KMS-11 (cell line): ENCODE measurements at regions not wholly inside any gene's neighbourhood (a gene's known extent, or its start where the extent isn't known, plus 50 kb on each side); places are given as distances from the start of the nearest gene placed in this dataset.
"Not testable (repeated sequence)": the region's sequence is repeated elsewhere in the genome, so short reads cannot be mapped to it uniquely, and the experiment has no call there.

Experiments used
- H2AFZ ChIP-seq: fragments of 200-600 bp; sonication (generic); 2 replicates; pipeline ENCODE4 v1.6.1; 2016; ENCODE audit warnings: antibody characterized with exemption, mixed run types, low read depth
- H3K27ac ChIP-seq: fragments of 200-600 bp; sonication (generic); 2 replicates; pipeline ENCODE4 v1.6.1; 2016; ENCODE audit warnings: mild to moderate bottlenecking, mixed run types
- H3K27me3 ChIP-seq: fragments of 200-600 bp; sonication (generic); 2 replicates; pipeline ENCODE4 v1.6.1; 2017; ENCODE audit warnings: mild to moderate bottlenecking, low read depth, mixed run types, moderate library complexity; ENCODE audit not compliant: insufficient read depth
- H3K36me3 ChIP-seq: fragments of 200-600 bp; sonication (generic); 2 replicates; pipeline ENCODE4 v1.6.1; 2017; ENCODE audit warnings: mild to moderate bottlenecking, mixed run types; ENCODE audit not compliant: insufficient read depth
- H3K4me1 ChIP-seq: fragments of 200-600 bp; sonication (generic); 2 replicates; pipeline ENCODE4 v1.6.1; 2016; ENCODE audit warnings: mild to moderate bottlenecking, low read depth, mixed run types; ENCODE audit not compliant: poor library complexity, severe bottlenecking
- H3K4me2 ChIP-seq: fragments of 200-600 bp; sonication (generic); 2 replicates; pipeline ENCODE4 v1.7.0; 2016; ENCODE audit warnings: mild to moderate bottlenecking, mixed run types
- H3K4me3 ChIP-seq: fragments of 200-600 bp; sonication (generic); IDR thresholded peaks from 2 replicates; pipeline ENCODE4 v1.6.1; 2017; ENCODE audit warnings: low read depth, low read length, mixed read lengths; ENCODE audit not compliant: insufficient read depth
- H3K79me2 ChIP-seq: fragments of 200-600 bp; sonication (generic); 2 replicates; pipeline ENCODE4 v1.6.1; 2016; ENCODE audit warnings: low read depth, mixed run types; ENCODE audit not compliant: insufficient read depth
- H3K9ac ChIP-seq: fragments of 200-600 bp; sonication (generic); 2 replicates; pipeline ENCODE4 v1.6.1; 2016; ENCODE audit warnings: mild to moderate bottlenecking, mixed run types
- H4K20me1 ChIP-seq: fragments of 200-600 bp; sonication (generic); 2 replicates; pipeline ENCODE4 v1.6.1; 2016; ENCODE audit warnings: mild to moderate bottlenecking, mixed run types; ENCODE audit not compliant: insufficient read depth
- CTCF ChIP-seq: fragments of 200-600 bp; sonication (generic); conservative IDR thresholded peaks from 2 replicates; pipeline ENCODE4 v1.6.1; 2017; ENCODE audit warnings: low read depth, mild to moderate bottlenecking, antibody characterized with exemption, low read length, moderate library complexity, mixed read lengths

GRCh38 chr10:37549054-37549453 is 308.4 kb downstream of the ZNF248 start:
- H3K27ac ChIP-seq: no peak overlapping the region
- TF ChIP-seq CTCF: no peak
- no peak overlapping the region for H2AFZ ChIP-seq
- H3K36me3 ChIP-seq: no peaks in the 10 kb centered on the region
- H3K4me2 ChIP-seq: no peak overlapping the region
- no peaks in the 10 kb centered on the region for H3K4me1 ChIP-seq
- H3K4me3 ChIP-seq: no peak overlapping the region
- no peaks in the 10 kb centered on the region for H3K79me2 ChIP-seq
- no peak overlapping the region for H3K9ac ChIP-seq
- H4K20me1 ChIP-seq: no peaks in the 10 kb centered on the region
- no peaks in the 10 kb centered on the region for H3K27me3 ChIP-seq

GRCh38 chr10:37535459-37536246 is 321.8 kb downstream of the ZNF248 start:
- Histone ChIP-seq H2AFZ (no peak overlapping the region), H4K20me1 (no peaks in the 10 kb centered on the region), H3K79me2 (no peaks in the 10 kb centered on the region), H3K4me1 (no peaks in the 10 kb centered on the region), H3K27me3 (no peaks in the 10 kb centered on the region), H3K9ac (no peak overlapping the region), H3K4me2 (no peak overlapping the region), H3K36me3 (no peaks in the 10 kb centered on the region), H3K4me3 (no peak overlapping the region), H3K27ac (no peak overlapping the region)
- no peak for TF ChIP-seq CTCF

- Histone ChIP-seq H3K36me3 (no peaks in the 10 kb centered on the region), H3K4me3 (no peak overlapping the region), H3K9ac (no peak overlapping the region), H3K4me1 (no peaks in the 10 kb centered on the region), H3K79me2 (no peaks in the 10 kb centered on the region), H2AFZ (no peak overlapping the region), H3K27me3 (no peaks in the 10 kb centered on the region), H3K27ac (no peak overlapping the region), H4K20me1 (no peaks in the 10 kb centered on the region), H3K4me2 (no peak overlapping the region)
- no peak for TF ChIP-seq CTCF
Measured at GRCh38 chr10:37534166-37534565, 323.2 kb downstream of the ZNF248 start.

- not testable (repeated sequence) for H3K27ac ChIP-seq, H3K9ac ChIP-seq, H4K20me1 ChIP-seq, H3K27me3 ChIP-seq, H2AFZ ChIP-seq, H3K36me3 ChIP-seq, H3K4me2 ChIP-seq, H3K4me1 ChIP-seq, H3K4me3 ChIP-seq, H3K79me2 ChIP-seq
Measured at GRCh38 chr10:37525410-37525809, 332.0 kb downstream of the ZNF248 start.

GRCh38 chr10:37520488-37520887 is 336.9 kb downstream of the ZNF248 start:
- no peaks in the 10 kb centered on the region for H3K27me3 ChIP-seq
- TF ChIP-seq CTCF: no peak

GRCh38 chr10:37510520-37510919 is 346.9 kb downstream of the ZNF248 start:
- not testable (repeated sequence) for H3K4me3 ChIP-seq, H3K27ac ChIP-seq

More at GRCh38 chr10:37520488-37520887, 336.9 kb downstream of the ZNF248 start:
- no peaks in the 10 kb centered on the region for H3K4me1 ChIP-seq
- H3K36me3 ChIP-seq: no peaks in the 10 kb centered on the region
- no peak overlapping the region for H3K27ac ChIP-seq
- no peaks in the 10 kb centered on the region for H4K20me1 ChIP-seq
- H3K9ac ChIP-seq: no peak overlapping the region
- H2AFZ ChIP-seq: no peak overlapping the region
- H3K4me2 ChIP-seq: no peak overlapping the region
- H3K79me2 ChIP-seq: no peaks in the 10 kb centered on the region
- H3K4me3 ChIP-seq: no peak overlapping the region

More at GRCh38 chr10:37510520-37510919, 346.9 kb downstream of the ZNF248 start:
- not testable (repeated sequence) for H3K79me2 ChIP-seq, H2AFZ ChIP-seq, H3K36me3 ChIP-seq, H3K4me1 ChIP-seq, H3K9ac ChIP-seq, H4K20me1 ChIP-seq, H3K27me3 ChIP-seq, H3K4me2 ChIP-seq
